GM18951 (cell line): ENCODE measurements at regions not wholly inside any gene's neighbourhood (a gene's known extent, or its start where the extent isn't known, plus 50 kb on each side); places are given as distances from the start of the nearest gene placed in this dataset.
"Not testable (repeated sequence)": the region's sequence is repeated elsewhere in the genome, so short reads cannot be mapped to it uniquely, and the experiment has no call there.

Source experiments
- POLR2A ChIP-seq: IDR thresholded peaks from 4 replicates; pipeline ENCODE4 v1.6.1; 2011; ENCODE audit warnings: mild to moderate bottlenecking; ENCODE audit not compliant: insufficient read length, insufficient read depth; ENCODE audit errors: extremely low read depth
- in situ Hi-C: fragments of 300-500 bp; cut with MboI; formaldehyde crosslinking; loops from one replicate; pipeline ENCODE4 v1.12.0; 2022; ENCODE audit warnings: low sequenced_read_pairs, mixed read lengths, inconsistent platforms; ENCODE audit not compliant: unreplicated experiment

DNA sequence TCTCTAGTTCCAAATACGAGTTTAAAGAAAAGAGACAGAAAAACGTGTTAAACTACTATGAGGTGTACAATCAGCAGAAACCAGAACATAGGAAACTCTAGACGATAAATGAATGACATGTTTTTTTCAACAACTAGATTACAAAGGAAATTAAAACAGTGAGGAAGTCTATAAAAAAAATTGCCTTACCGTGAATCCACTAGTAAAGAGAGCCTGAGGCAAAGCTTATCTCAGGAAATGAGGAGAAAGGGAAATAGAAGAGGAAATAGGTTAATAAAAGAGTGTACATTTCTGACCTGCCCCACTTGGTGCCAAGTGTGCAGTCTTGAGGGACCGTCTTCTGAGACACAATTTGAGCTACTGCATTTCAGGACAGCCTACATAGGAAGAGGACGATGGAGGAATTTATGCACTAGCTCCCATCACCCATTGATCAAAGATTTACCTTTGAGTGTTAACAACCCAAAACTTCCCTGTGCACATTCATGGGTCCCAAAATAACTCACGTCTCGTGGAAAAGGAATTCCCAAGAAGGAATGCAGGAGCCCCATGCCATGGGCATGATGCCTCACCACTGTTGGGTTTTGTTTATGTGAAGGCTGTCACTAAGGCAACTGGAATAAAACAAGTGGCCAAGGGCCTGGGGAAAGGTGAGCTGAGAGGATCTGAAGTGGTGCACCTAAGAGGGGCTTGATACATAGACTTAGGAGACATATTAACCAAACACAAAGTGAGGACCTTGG, 53.6 kb upstream of the SLC1A3 start:
- no peak for TF ChIP-seq POLR2A
- in situ Hi-C loops: no loop called here

GRCh38 chr5:36555035-36555434, 51.4 kb upstream of the SLC1A3 start:
- in situ Hi-C loops: not testable (repeated sequence)
